Bronchial epithelial cell (primary cell): ENCODE measurements at regions not wholly inside any gene's neighbourhood (a gene's known extent, or its start where the extent isn't known, plus 50 kb on each side); places are given as distances from the start of the nearest gene placed in this dataset.

ENCODE experiments used
- DNase-seq: peaks from one replicate; pipeline ENCODE4 v3.0.0-alpha.2; 2010; ENCODE audit warnings: low read depth
- FAIRE-seq: peaks from 2 replicates; lab custom pipeline; 2011; peaks lifted over from hg19 to GRCh38; lab: Jason Lieb, UNC
- H3K27me3 ChIP-seq: 2 replicates; pipeline ENCODE4 v1.5.1; 2011; ENCODE audit warnings: low read length; ENCODE audit not compliant: control insufficient read depth, insufficient read depth
- H3K36me3 ChIP-seq: 2 replicates; pipeline ENCODE4 v1.5.1; 2011; ENCODE audit warnings: low read length; ENCODE audit not compliant: control insufficient read depth, insufficient read depth
- H3K4me3 ChIP-seq: 2 replicates; pipeline ENCODE4 v1.5.1; 2011; ENCODE audit warnings: mild to moderate bottlenecking, low read depth, low read length, control low read depth
- TF ChIP-seq, protein P1 (sequence below): IDR thresholded peaks from 2 replicates; pipeline ENCODE4 v1.5.1; 2011; ENCODE audit warnings: mild to moderate bottlenecking, moderate library complexity, low read length, control low read depth, inconsistent platforms; ENCODE audit not compliant: insufficient read depth, severe bottlenecking

- H3K36me3 ChIP-seq: no peaks in the 10 kb centered on the region
- no peak overlapping the region for H3K4me3 ChIP-seq
- DNase-seq: no peak
- TF ChIP-seq, protein P1, sequence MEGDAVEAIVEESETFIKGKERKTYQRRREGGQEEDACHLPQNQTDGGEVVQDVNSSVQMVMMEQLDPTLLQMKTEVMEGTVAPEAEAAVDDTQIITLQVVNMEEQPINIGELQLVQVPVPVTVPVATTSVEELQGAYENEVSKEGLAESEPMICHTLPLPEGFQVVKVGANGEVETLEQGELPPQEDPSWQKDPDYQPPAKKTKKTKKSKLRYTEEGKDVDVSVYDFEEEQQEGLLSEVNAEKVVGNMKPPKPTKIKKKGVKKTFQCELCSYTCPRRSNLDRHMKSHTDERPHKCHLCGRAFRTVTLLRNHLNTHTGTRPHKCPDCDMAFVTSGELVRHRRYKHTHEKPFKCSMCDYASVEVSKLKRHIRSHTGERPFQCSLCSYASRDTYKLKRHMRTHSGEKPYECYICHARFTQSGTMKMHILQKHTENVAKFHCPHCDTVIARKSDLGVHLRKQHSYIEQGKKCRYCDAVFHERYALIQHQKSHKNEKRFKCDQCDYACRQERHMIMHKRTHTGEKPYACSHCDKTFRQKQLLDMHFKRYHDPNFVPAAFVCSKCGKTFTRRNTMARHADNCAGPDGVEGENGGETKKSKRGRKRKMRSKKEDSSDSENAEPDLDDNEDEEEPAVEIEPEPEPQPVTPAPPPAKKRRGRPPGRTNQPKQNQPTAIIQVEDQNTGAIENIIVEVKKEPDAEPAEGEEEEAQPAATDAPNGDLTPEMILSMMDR: no peak
- no peaks in the 10 kb centered on the region for H3K27me3 ChIP-seq
- no peak for FAIRE-seq
Observed at GRCh38 chr6:134734312-134734869, 215.5 kb downstream of the ALDH8A1 start.

DNA sequence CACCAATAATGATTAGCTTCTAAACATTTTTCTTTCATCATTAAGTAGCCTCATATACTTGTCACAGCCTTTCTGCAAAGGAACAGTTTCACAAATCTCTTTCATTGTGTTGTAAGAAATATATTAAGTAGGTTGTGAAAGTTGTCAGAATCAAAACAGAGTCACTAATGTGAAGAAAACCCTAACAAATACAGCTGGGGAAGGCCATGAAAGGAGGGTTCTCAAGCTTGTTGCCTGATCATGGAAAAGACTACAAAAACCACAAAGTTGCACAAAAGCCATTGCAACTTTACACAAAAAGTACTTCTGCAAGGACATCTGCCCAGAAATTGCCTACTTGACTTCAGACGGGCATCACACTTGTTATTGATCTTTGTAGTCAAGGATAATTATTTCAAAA is 216.1 kb downstream of the ALDH8A1 start:
- no peak for FAIRE-seq
- no peak for DNase-seq
- Histone ChIP-seq H3K27me3 (no peaks in the 10 kb centered on the region), H3K4me3 (no peak overlapping the region), H3K36me3 (no peaks in the 10 kb centered on the region)
- TF ChIP-seq, protein P1: no peak

- H3K27me3 ChIP-seq: peaks cover under 1% of the 10 kb centered on the region
- FAIRE-seq (no peak), DNase-seq (no peak)
- H3K4me3 ChIP-seq: no peak overlapping the region
- H3K36me3 ChIP-seq: no peaks in the 10 kb centered on the region
- TF ChIP-seq, protein P1: no peak
Observed at GRCh38 chr6:134732763-134733162, 217.1 kb downstream of the ALDH8A1 start.

DNA sequence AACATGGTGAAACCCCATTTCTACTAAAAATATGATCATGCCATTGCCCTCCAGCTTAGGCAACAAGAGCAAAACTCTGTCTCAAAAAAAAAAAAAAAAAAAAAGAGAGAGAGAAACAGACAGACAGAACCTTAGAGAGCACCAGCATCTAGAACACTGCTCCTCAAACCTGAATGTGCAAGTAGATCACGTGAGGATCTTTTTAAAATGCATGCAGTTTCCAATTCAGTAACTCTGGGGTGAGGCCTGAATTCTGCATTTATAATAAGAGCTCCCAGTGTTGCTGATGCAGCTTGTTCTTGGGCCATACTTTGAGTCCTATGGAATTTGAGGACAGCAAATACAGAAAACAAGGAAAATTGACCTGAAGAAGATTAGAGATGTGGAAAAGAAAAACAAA is 218.3 kb downstream of the ALDH8A1 start:
- no peaks in the 10 kb centered on the region for H3K36me3 ChIP-seq
- DNase-seq (no peak), FAIRE-seq (no peak)
- TF ChIP-seq, protein P1: no peak
- H3K27me3 ChIP-seq: peaks cover 4% of the 10 kb centered on the region
- H3K4me3 ChIP-seq: no peak overlapping the region

GRCh38 chr6:134730013-134730412 is 219.9 kb downstream of the ALDH8A1 start:
- FAIRE-seq: no peak
- DNase-seq: no peak
- TF ChIP-seq, protein P1: no peak
- Histone ChIP-seq H3K4me3 (no peak overlapping the region), H3K36me3 (no peaks in the 10 kb centered on the region), H3K27me3 (peaks cover 4% of the 10 kb centered on the region)

DNA sequence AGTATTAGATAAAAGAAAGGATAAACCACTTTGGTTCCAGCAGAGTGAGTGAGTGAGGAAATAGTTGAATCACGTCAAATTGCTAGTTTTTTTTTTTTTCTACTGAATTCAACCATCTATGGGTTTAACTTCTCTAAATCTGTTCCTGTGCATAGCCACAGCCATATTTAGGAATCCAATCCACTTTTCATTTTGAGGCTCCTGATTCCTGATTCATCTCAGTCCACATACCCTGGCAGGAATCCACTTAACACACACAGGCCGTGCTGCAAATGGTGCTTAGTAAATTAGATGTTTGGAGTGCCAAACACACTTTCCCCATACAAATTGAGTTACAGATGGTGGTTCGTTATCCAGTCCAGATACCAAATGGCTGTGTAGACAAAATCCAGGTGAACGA is 220.3 kb downstream of the ALDH8A1 start:
- H3K36me3 ChIP-seq: no peaks in the 10 kb centered on the region
- peaks cover 4% of the 10 kb centered on the region for H3K27me3 ChIP-seq
- no peak for DNase-seq
- TF ChIP-seq, protein P1: no peak
- no peak overlapping the region for H3K4me3 ChIP-seq
- FAIRE-seq: no peak
